H1 (cell line): ENCODE measurements at regions not wholly inside any gene's neighbourhood (a gene's known extent, or its start where the extent isn't known, plus 50 kb on each side); places are given as distances from the start of the nearest gene placed in this dataset.

Experiments used
- CTCF ChIA-PET: fragments of 300-600 bp; sonication (Branson Sonifier 250); formaldehyde crosslinking; loops from one replicate; lab custom pipeline; 2021; ENCODE audit not compliant: partially characterized antibody; lab: Charles Lee
- POLR2A ChIA-PET: fragments of 300-600 bp; sonication (Branson Sonifier 250); formaldehyde crosslinking; loops from one replicate; lab custom pipeline; 2021; ENCODE audit warnings: inconsistent platforms; ENCODE audit not compliant: partially characterized antibody; lab: Charles Lee
- DNase-seq, 2 experiments: peaks; one replicate each; pipeline versions ENCODE4 v3.0.0 to v3.0.0-alpha.2; 2010 to 2022; ENCODE audit warnings: low spot score in 2 of 2, low read depth in 1 of 2, mixed read lengths in 1 of 2
- FAIRE-seq: peaks from 2 replicates; lab custom pipeline; 2011; peaks lifted over from hg19 to GRCh38; lab: Jason Lieb, UNC
- H2AFZ ChIP-seq: 2 replicates; pipeline ENCODE4 v1.8.1; 2012; ENCODE audit warnings: low read length, inconsistent platforms
- H2AK5ac ChIP-seq: 2 replicates; pipeline ENCODE4 v1.6.1; 2013; ENCODE audit warnings: low read depth, low read length
- H2BK120ac ChIP-seq: replicated peaks from 2 replicates; pipeline ENCODE3; 2013; ENCODE audit warnings: low read depth, low read length, inconsistent platforms
- H2BK12ac ChIP-seq: 2 replicates; pipeline ENCODE4 v1.6.1; 2013; ENCODE audit warnings: low read depth, low read length
- H2BK15ac ChIP-seq: 2 replicates; pipeline ENCODE4 v1.6.1; 2013; ENCODE audit warnings: low read length
- H2BK20ac ChIP-seq: 2 replicates; pipeline ENCODE4 v1.6.1; 2013; ENCODE audit warnings: low read length
- H2BK5ac ChIP-seq: 2 replicates; pipeline ENCODE4 v1.6.1; 2013; ENCODE audit warnings: low read depth, low read length
- H3K14ac ChIP-seq: 2 replicates; pipeline ENCODE4 v1.6.1; 2013; ENCODE audit warnings: inconsistent platforms; ENCODE audit not compliant: insufficient read length
- H3K18ac ChIP-seq: 2 replicates; pipeline ENCODE4 v1.6.1; 2013; ENCODE audit warnings: low read length; ENCODE audit errors: extremely low read depth
- H3K23ac ChIP-seq: 2 replicates; pipeline ENCODE4 v1.6.1; 2013; ENCODE audit warnings: inconsistent platforms; ENCODE audit not compliant: insufficient read length
- H3K23me2 ChIP-seq: 2 replicates; pipeline ENCODE4 v1.6.1; 2013; ENCODE audit warnings: low read depth, low read length
- H3K27ac ChIP-seq: 2 replicates; pipeline ENCODE4 v1.6.1; 2011; ENCODE audit warnings: low read depth, low read length, inconsistent platforms
- H3K27me3 ChIP-seq, 4 experiments: replicated peaks in 1 of 4; 1 replicate in 1 of 4; 2 replicates in 3 of 4; pipeline versions ENCODE4 v1.6.1 to v1.8.1; 2011 to 2013; ENCODE audit warnings: low read length in 3 of 4, mild to moderate bottlenecking in 3 of 4, inconsistent platforms in 2 of 4, mixed read lengths in 2 of 4, moderate library complexity in 1 of 4; ENCODE audit not compliant: control insufficient read depth in 3 of 4, insufficient read depth in 3 of 4; ENCODE audit errors: extremely low read depth in 1 of 4
- H3K36me3 ChIP-seq, 4 experiments: 2 replicates each; pipeline versions ENCODE4 v1.6.1 to v1.8.1; 2011 to 2013; ENCODE audit warnings: mild to moderate bottlenecking in 4 of 4, low read length in 3 of 4, moderate library complexity in 2 of 4, control low read depth in 1 of 4, inconsistent platforms in 1 of 4; ENCODE audit not compliant: insufficient read depth in 4 of 4, control insufficient read depth in 2 of 4
- H3K4ac ChIP-seq: replicated peaks from 2 replicates; pipeline ENCODE3; 2013; ENCODE audit warnings: low read length, low read depth, mixed read lengths, inconsistent platforms; ENCODE audit not compliant: insufficient read length
- H3K4me1 ChIP-seq, 4 experiments: replicated peaks in 1 of 4; 1 replicate in 1 of 4; 2 replicates in 3 of 4; pipeline versions ENCODE4 v1.6.1 to v1.8.1; 2011 to 2013; ENCODE audit warnings: low read length in 3 of 4, inconsistent platforms in 2 of 4, mixed read lengths in 1 of 4; ENCODE audit not compliant: insufficient read depth in 4 of 4, control insufficient read depth in 3 of 4
- H3K4me2 ChIP-seq, 2 experiments: 2 replicates each; pipeline versions ENCODE4 v1.6.1 to v1.8.1; 2011 to 2013; ENCODE audit warnings: low read depth in 2 of 2, low read length in 2 of 2, control low read depth in 1 of 2, inconsistent platforms in 1 of 2, mild to moderate bottlenecking in 1 of 2; ENCODE audit not compliant: insufficient read depth in 1 of 2
- H3K4me3 ChIP-seq, 4 experiments: fragments of 200-600, 300-600 bp in 1 of 4; sonication (generic), shearing (Covaris generic), sonication (Bioruptor Twin) in 1 of 4; 2 replicates each; pipeline versions ENCODE4 v1.5.1 to v1.8.1; 2011 to 2016; ENCODE audit warnings: low read length in 4 of 4, low read depth in 3 of 4, control low read depth in 2 of 4, inconsistent platforms in 2 of 4, mild to moderate bottlenecking in 2 of 4, mixed read lengths in 1 of 4, moderate library complexity in 1 of 4; ENCODE audit not compliant: insufficient read depth in 2 of 4; ENCODE audit errors: extremely low read depth in 1 of 4
- H3K56ac ChIP-seq: replicated peaks from 2 replicates; pipeline ENCODE3; 2013; ENCODE audit warnings: low read depth, mild to moderate bottlenecking, mixed read lengths, low read length, inconsistent platforms; ENCODE audit not compliant: insufficient read length
- H3K79me1 ChIP-seq: 2 replicates; pipeline ENCODE4 v1.6.1; 2013; ENCODE audit warnings: low read depth, low read length, control low read depth
- H3K79me2 ChIP-seq, 2 experiments: 2 replicates each; pipeline versions ENCODE4 v1.6.1 to v1.8.1; 2012 to 2013; ENCODE audit warnings: low read length in 2 of 2, mild to moderate bottlenecking in 2 of 2, inconsistent platforms in 1 of 2; ENCODE audit not compliant: insufficient read depth in 2 of 2, control insufficient read depth in 1 of 2
- H3K9ac ChIP-seq, 4 experiments: replicated peaks in 1 of 4; 1 replicate in 1 of 4; 2 replicates in 3 of 4; pipeline versions ENCODE4 v1.6.1 to v1.8.1; 2011 to 2013; ENCODE audit warnings: low read depth in 3 of 4, low read length in 3 of 4, control low read depth in 2 of 4, mild to moderate bottlenecking in 2 of 4, moderate library complexity in 2 of 4, inconsistent platforms in 1 of 4; ENCODE audit errors: extremely low read depth in 1 of 4
- H3K9me3 ChIP-seq, 2 experiments: 2 replicates each; pipeline versions ENCODE4 v1.6.1 to v1.8.1; 2012 to 2013; ENCODE audit warnings: mild to moderate bottlenecking in 2 of 2, moderate library complexity in 2 of 2, control low read depth in 1 of 2, inconsistent platforms in 1 of 2, low read depth in 1 of 2, low read length in 1 of 2, mixed read lengths in 1 of 2; ENCODE audit not compliant: insufficient read depth in 2 of 2
- H4K20me1 ChIP-seq, 2 experiments: replicated peaks in 1 of 2; 2 replicates each; pipeline versions ENCODE3 to v1.8.1; 2011 to 2013; ENCODE audit warnings: inconsistent platforms in 2 of 2, low read length in 2 of 2, mild to moderate bottlenecking in 1 of 2; ENCODE audit not compliant: insufficient read depth in 2 of 2, control insufficient read depth in 1 of 2
- H4K5ac ChIP-seq: 2 replicates; pipeline ENCODE4 v1.6.1; 2013; ENCODE audit warnings: low read length, low read depth, mixed read lengths, inconsistent platforms; ENCODE audit not compliant: insufficient read length
- H4K8ac ChIP-seq: 2 replicates; pipeline ENCODE4 v1.8.0; 2013; ENCODE audit warnings: mild to moderate bottlenecking, moderate library complexity, low read length, inconsistent platforms; ENCODE audit not compliant: insufficient read depth; ENCODE audit errors: extremely low read depth
- H4K91ac ChIP-seq: replicated peaks from 2 replicates; pipeline ENCODE3; 2013; ENCODE audit warnings: low read length, mixed read lengths, inconsistent platforms; ENCODE audit not compliant: insufficient read length
- CEBPB ChIP-seq: IDR thresholded peaks from 2 replicates; pipeline ENCODE4 v1.6.1; 2012; ENCODE audit warnings: low read depth, low read length
- CTBP2 ChIP-seq: IDR thresholded peaks from 2 replicates; pipeline ENCODE4 v1.7.0; 2011; ENCODE audit warnings: borderline replicate concordance, mild to moderate bottlenecking, moderate library complexity, mixed read lengths, low read length; ENCODE audit not compliant: insufficient read depth, insufficient read length
- HDAC2 ChIP-seq, 2 experiments: fragments of 300-600 bp in 1 of 2; sonication (generic) in 1 of 2; IDR thresholded peaks; 2 replicates each; pipeline ENCODE4 v1.6.1; 2011 to 2012; ENCODE audit warnings: low read depth in 2 of 2, low read length in 2 of 2, mild to moderate bottlenecking in 2 of 2, moderate library complexity in 2 of 2, borderline replicate concordance in 1 of 2, inconsistent platforms in 1 of 2
- JUND ChIP-seq: IDR thresholded peaks from 2 replicates; pipeline ENCODE4 v1.6.1; 2011; ENCODE audit warnings: mild to moderate bottlenecking, improper control_type of control experiment, low read length
- SAP30 ChIP-seq: fragments of 300-600 bp; sonication (generic); IDR thresholded peaks from 2 replicates; pipeline ENCODE4 v1.7.1; 2012; ENCODE audit warnings: low read length, moderate library complexity, mild to moderate bottlenecking, inconsistent platforms; ENCODE audit not compliant: insufficient read depth, insufficient replicate concordance
- WGBS, 2 experiments: shearing (Covaris generic) in 1 of 2; methylation state at CpG; one replicate each; pipeline versions ENCODE4 v1.1.6 to v1.1.7; 2013 to 2015; ENCODE audit warnings: low lambda C conversion rate in 2 of 2, mixed read lengths in 2 of 2, inconsistent platforms in 1 of 2, low coverage in 1 of 2, missing lambda C conversion rate in 1 of 2; ENCODE audit not compliant: insufficient replicate concordance in 2 of 2, insufficient coverage in 1 of 2, insufficient read length in 1 of 2; ENCODE audit errors: extremely low coverage in 1 of 2, missing lambda C conversion rate in 1 of 2; 5-methylcytosine and 5-hydroxymethylcytosine counted together

DNA sequence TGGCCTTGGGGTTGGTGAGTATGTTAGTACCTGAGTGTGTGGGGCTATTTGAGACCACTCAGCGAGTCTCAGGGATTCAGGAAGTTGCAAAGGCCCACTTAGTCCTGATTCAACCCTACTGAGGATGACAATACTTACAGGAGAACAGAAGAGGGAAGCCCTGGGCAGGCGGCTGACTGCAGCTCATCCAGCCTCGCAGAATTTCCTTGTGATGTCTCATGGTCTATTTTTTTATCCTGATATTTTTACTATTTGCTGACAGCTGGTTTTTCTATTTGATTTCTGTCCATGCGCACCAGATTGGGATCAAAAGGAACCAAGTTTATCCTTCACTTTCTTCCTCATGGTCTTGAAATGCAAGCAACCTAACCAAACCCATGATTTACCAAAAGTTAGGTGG, 201.8 kb upstream of the LNX1 start:
- no peak overlapping the region for H3K23ac ChIP-seq
- H2AFZ ChIP-seq: no peak overlapping the region
- no peak overlapping the region for H3K27ac ChIP-seq
- no peaks in the 10 kb centered on the region for H3K79me1 ChIP-seq
- no peak overlapping the region for H3K18ac ChIP-seq
- TF ChIP-seq CEBPB (no peak), JUND (no peak), HDAC2 (IDR thresholded peaks at IDR 0.05; ENCODE audit: borderline replicate concordance in 1 of 2, low read depth in 2 of 2, low read length in 2 of 2) (no peak), SAP30 (no peak), CTBP2 (no peak)
- ChIA-PET CTCF (interaction anchor here (1.0 to 1.4 kb wide), 3 partner anchors 117 to 441 kb away, joined by 3 to 4 read pairs (median 3); no protein-coding TSS in a partner anchor), POLR2A (no interaction called here)
- H3K27me3 ChIP-seq: no peaks in the 10 kb centered on the region
- H3K4me3 ChIP-seq: no peak overlapping the region
- DNase-seq (no peak), FAIRE-seq (no peak)
- no peak overlapping the region for H2BK120ac ChIP-seq
- no peak overlapping the region for H2BK5ac ChIP-seq
- no peak overlapping the region for H3K4me2 ChIP-seq
- H4K5ac ChIP-seq: no peak overlapping the region
- 89% methylated on average over 4 of the region's 4 CpGs; no CpG with 5 or more reads in 1 of the 2 experiments for WGBS, 2 experiments
- H2BK15ac ChIP-seq: no peak overlapping the region
- H3K23me2 ChIP-seq: no peaks in the 10 kb centered on the region
- H3K4me1 ChIP-seq: no peaks in the 10 kb centered on the region
- H2BK20ac ChIP-seq: no peak overlapping the region
- H3K9me3 ChIP-seq: no peaks in the 10 kb centered on the region
- no peak overlapping the region for H3K4ac ChIP-seq
- no peaks in the 10 kb centered on the region for H4K20me1 ChIP-seq
- no peak overlapping the region for H3K9ac ChIP-seq
- no peak overlapping the region for H3K56ac ChIP-seq
- H3K36me3 ChIP-seq: no peaks in the 10 kb centered on the region
- H3K79me2 ChIP-seq: no peaks in the 10 kb centered on the region
- H2BK12ac ChIP-seq: no peak overlapping the region
- H3K14ac ChIP-seq: no peak overlapping the region
- no peak overlapping the region for H4K8ac ChIP-seq
- no peak overlapping the region for H4K91ac ChIP-seq
- no peak overlapping the region for H2AK5ac ChIP-seq
